Astrocyte of the spinal cord (primary cell): ENCODE measurements at regions not wholly inside any gene's neighbourhood (a gene's known extent, or its start where the extent isn't known, plus 50 kb on each side); places are given as distances from the start of the nearest gene placed in this dataset.

Experiments used
- DNase-seq: peaks from one replicate; pipeline ENCODE4 v3.0.0; 2011; ENCODE audit warnings: low read depth, low spot score
- H3K4me3 ChIP-seq: 2 replicates; pipeline ENCODE4 v1.5.1; 2011; ENCODE audit warnings: low read depth, mild to moderate bottlenecking, low read length, moderate library complexity
- in situ Hi-C: cut with HindIII; loops from 2 replicates; pipeline ENCODE4 v1.10.0; 2017; ENCODE audit warnings: low sequenced_read_pairs
- TF ChIP-seq, protein P1 (sequence below): IDR thresholded peaks from 2 replicates; pipeline ENCODE4 v1.5.1; 2012; ENCODE audit warnings: low read depth, mild to moderate bottlenecking, low read length, inconsistent platforms

GRCh38 chr4:54924891-54925290 is 200.5 kb downstream of the KDR start:
- H3K4me3 ChIP-seq: no peak overlapping the region
- in situ Hi-C loops: no loop called here
- no peak for DNase-seq
- TF ChIP-seq, protein P1, sequence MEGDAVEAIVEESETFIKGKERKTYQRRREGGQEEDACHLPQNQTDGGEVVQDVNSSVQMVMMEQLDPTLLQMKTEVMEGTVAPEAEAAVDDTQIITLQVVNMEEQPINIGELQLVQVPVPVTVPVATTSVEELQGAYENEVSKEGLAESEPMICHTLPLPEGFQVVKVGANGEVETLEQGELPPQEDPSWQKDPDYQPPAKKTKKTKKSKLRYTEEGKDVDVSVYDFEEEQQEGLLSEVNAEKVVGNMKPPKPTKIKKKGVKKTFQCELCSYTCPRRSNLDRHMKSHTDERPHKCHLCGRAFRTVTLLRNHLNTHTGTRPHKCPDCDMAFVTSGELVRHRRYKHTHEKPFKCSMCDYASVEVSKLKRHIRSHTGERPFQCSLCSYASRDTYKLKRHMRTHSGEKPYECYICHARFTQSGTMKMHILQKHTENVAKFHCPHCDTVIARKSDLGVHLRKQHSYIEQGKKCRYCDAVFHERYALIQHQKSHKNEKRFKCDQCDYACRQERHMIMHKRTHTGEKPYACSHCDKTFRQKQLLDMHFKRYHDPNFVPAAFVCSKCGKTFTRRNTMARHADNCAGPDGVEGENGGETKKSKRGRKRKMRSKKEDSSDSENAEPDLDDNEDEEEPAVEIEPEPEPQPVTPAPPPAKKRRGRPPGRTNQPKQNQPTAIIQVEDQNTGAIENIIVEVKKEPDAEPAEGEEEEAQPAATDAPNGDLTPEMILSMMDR: no peak

DNA sequence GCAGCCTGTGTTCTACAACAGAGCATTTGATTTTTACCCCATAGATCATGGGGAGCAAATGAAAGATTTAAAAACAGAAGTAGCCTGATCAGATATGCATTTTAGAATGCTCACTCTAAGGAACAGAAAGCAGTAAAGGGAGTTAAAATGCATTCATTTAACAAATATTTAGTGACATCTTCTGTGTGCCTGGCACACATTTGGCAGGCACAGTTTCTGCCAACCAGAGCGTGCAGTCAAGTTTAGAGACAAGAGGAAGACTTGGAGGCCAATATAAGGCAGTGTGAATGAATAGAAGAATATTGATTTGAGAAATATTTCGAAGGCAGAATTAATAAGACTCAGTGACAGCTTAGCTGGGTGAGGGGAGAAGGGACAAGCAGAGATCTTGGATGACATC is 210.1 kb downstream of the KDR start:
- DNase-seq: no peak
- in situ Hi-C loops: no loop called here
- TF ChIP-seq, protein P1: no peak

GRCh38 chr4:54914781-54915180 is 210.6 kb downstream of the KDR start:
- no peak overlapping the region for H3K4me3 ChIP-seq
- in situ Hi-C loops: no loop called here
- DNase-seq: no peak
- TF ChIP-seq, protein P1: no peak

More for the DNA sequence above, 210.1 kb downstream of the KDR start:
- no peak overlapping the region for H3K4me3 ChIP-seq

DNA sequence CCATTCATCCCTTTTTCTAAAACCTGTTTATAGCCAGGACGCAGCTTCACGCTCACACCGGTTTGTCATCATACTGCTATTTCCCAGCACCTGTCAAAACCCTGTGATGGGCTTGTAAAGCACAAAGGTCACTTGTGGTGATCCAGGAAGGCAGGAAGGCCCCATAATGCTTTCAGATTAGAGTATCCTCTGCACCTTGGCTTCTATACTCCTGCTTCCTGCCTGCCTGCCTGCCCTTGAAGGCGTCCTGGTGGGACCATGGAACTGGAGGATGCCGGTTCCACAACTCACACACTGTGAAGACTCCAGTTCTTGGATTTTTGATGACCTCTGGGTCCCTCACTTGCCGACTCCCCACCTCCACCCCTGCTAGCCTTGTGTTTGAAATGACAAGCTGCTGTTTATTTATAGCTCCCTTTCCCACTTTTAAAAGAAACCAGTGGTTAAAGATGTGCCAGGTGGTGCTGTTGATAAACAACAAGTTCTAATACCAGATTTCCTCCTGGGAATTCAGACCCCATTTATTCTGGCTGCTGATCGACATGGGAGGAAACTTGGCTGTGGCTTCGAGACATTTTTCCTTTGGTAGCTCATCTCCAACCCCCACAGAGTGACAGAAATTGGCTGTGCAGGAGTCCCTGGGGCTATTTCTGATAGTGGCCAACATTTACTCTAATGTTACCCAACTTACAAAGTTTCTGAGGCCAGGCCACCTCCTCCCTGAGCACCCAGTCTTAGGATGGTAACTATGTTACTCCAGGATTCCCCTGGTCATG is 211.5 kb downstream of the KDR start:
- TF ChIP-seq, protein P1: no peak
- no peak overlapping the region for H3K4me3 ChIP-seq
- no peak for DNase-seq
- in situ Hi-C loops: no loop called here

- in situ Hi-C loops: no loop called here
- no peak overlapping the region for H3K4me3 ChIP-seq
- no peak for DNase-seq
- TF ChIP-seq, protein P1: no peak
Observed at GRCh38 chr4:54912155-54912554, 213.2 kb downstream of the KDR start.

GRCh38 chr4:54909961-54910360 is 215.4 kb downstream of the KDR start:
- in situ Hi-C loops: no loop called here
- no peak overlapping the region for H3K4me3 ChIP-seq
- no peak for DNase-seq
- TF ChIP-seq, protein P1: no peak

GRCh38 chr4:54908763-54909162 is 216.6 kb downstream of the KDR start:
- TF ChIP-seq, protein P1: no peak
- DNase-seq: peak; percentile 43
- in situ Hi-C loops: no loop called here
- no peak overlapping the region for H3K4me3 ChIP-seq
